HG03159 (cell line): ENCODE measurements at regions not wholly inside any gene's neighbourhood (a gene's known extent, or its start where the extent isn't known, plus 50 kb on each side); places are given as distances from the start of the nearest gene placed in this dataset.
"Not testable (repeated sequence)": the region's sequence is repeated elsewhere in the genome, so short reads cannot be mapped to it uniquely, and the experiment has no call there.

Source experiments
- ATAC-seq: cut with Tn5 transposase; IDR thresholded peaks from one replicate; pipeline ENCODE4 v1.9.1; 2021; ENCODE audit warnings: mild to moderate bottlenecking, moderate library complexity; ENCODE audit not compliant: unreplicated experiment

GRCh38 chr13:63444225-63444624, 2028.6 kb upstream of the PCDH20 start:
- not testable (repeated sequence) for ATAC-seq

GRCh38 chr13:63438951-63439350, 2023.3 kb upstream of the PCDH20 start:
- no peak for ATAC-seq

- ATAC-seq: no peak
Measured at GRCh38 chr13:63436325-63436668, 2020.6 kb upstream of the PCDH20 start.

GRCh38 chr13:63435667-63436324, 2020.1 kb upstream of the PCDH20 start:
- ATAC-seq: no peak

GRCh38 chr13:63433546-63434150, 2018.0 kb upstream of the PCDH20 start:
- no peak for ATAC-seq

- no peak for ATAC-seq
Measured at GRCh38 chr13:63427170-63427569, 2011.5 kb upstream of the PCDH20 start.

GRCh38 chr13:63425131-63425530, 2009.5 kb upstream of the PCDH20 start:
- no peak for ATAC-seq

GRCh38 chr13:63421123-63421522, 2005.5 kb upstream of the PCDH20 start:
- ATAC-seq: no peak

- ATAC-seq: no peak
Measured at GRCh38 chr13:63420685-63421084, 2005.0 kb upstream of the PCDH20 start.

- ATAC-seq: no peak
Measured at GRCh38 chr13:63414247-63414646, 1998.6 kb upstream of the PCDH20 start.

- no peak for ATAC-seq
Measured at GRCh38 chr13:63409791-63410351, 1994.2 kb upstream of the PCDH20 start.

- no peak for ATAC-seq
Measured at GRCh38 chr13:63408331-63409189, 1992.9 kb upstream of the PCDH20 start.

- ATAC-seq: no peak
Measured at GRCh38 chr13:63403733-63404132, 1988.1 kb upstream of the PCDH20 start.

- no peak for ATAC-seq
Measured at GRCh38 chr13:63396746-63397145, 1981.1 kb upstream of the PCDH20 start.

- no peak for ATAC-seq
Measured at GRCh38 chr13:63393112-63393511, 1977.5 kb upstream of the PCDH20 start.

- ATAC-seq: no peak
Measured at GRCh38 chr13:63389756-63390155, 1974.1 kb upstream of the PCDH20 start.

- no peak for ATAC-seq
Measured at GRCh38 chr13:63381078-63381859, 1965.6 kb upstream of the PCDH20 start.

GRCh38 chr13:63377986-63378385, 1962.3 kb upstream of the PCDH20 start:
- ATAC-seq: no peak

GRCh38 chr13:63370101-63370500, 1954.5 kb upstream of the PCDH20 start:
- ATAC-seq: no peak

GRCh38 chr13:63367522-63368198, 1952.0 kb upstream of the PCDH20 start:
- ATAC-seq: no peak
